NOMO-1 (cell line): ENCODE measurements at regions not wholly inside any gene's neighbourhood (a gene's known extent, or its start where the extent isn't known, plus 50 kb on each side); places are given as distances from the start of the nearest gene placed in this dataset.
A peak's percentile ranks its signal among the peaks of the same experiment; 100 is the strongest.
"Not testable (repeated sequence)": the region's sequence is repeated elsewhere in the genome, so short reads cannot be mapped to it uniquely, and the experiment has no call there.

Experiments used
- DNase-seq, 2 experiments: peaks; one replicate each; lab custom pipeline; 2025; ENCODE audit not compliant: unreplicated experiment in 2 of 2; lab: John Stamatoyannopoulos, UW

DNA sequence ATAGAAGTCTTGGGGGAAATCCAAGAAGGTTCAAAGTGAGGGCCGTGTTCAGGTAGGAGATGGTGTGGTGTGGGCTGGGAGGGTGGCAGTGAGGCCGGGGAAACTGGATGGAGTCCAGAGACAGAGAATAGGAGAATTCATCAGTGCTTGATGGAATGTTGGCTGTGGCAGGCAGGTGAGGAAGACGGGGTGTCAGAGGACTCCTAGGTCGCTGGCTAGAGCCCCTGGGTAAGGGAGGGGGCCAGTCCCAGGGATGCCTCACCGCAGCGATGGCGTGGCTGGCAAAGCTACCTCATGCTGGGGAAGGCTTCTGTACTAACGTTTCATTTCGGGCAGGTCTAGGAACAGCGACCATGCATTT lies 373.0 kb downstream of the RPS24 start:
- DNase-seq = no peak

DNA sequence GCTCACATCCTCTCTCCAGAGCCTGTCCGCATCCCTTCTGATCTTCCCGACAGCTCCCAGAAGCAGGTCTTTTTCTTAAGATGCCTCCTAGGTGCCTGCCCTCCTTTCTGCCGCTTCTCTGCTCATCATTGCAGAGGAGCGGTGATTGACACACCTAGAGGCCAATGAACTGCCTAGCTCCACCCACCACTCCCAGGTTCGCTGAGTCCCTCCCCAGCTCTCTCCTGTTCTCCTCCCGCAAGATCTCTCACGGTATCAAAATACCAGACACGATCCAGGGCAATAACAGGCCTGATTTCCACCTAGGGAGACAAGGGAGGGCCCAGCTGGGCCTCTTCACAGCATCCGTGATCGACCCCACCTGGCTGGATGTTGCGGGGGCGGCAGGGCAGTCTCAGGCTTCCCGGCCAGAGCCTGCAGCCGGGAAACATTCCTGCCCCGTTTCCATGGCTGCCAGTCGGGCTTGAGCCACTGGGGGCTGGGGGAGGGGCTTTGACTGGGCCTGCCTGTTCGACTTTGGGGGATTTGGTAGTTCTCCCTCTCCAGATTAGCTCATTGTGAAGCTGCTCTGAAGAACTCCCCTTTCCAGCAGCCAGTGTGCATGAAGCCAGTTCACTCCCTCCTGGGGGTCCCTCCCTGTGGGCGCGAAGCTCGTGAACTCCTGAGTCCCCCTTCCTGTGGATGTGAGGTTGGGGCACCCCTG lies 373.5 kb downstream of the RPS24 start:
- no peak for DNase-seq

DNA sequence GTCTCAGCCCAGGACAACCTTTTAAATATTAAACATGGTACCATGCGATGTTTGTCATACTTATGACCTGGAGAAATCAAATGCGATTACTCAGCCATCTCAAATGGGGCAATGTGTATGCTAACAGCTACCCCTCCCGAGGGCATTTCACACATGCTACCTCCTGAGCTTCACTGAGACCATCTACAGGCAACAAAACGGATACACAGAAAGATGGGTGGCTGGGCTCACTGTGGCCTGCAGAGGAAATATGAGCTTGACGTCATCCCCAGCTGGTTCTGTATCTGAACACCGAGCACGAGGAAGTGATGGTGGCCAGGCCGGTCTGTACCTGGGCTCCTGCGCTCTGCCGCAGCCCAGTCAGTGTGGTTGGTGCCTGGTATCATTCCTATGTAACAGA lies 374.3 kb downstream of the RPS24 start:
- no peak for DNase-seq

DNA sequence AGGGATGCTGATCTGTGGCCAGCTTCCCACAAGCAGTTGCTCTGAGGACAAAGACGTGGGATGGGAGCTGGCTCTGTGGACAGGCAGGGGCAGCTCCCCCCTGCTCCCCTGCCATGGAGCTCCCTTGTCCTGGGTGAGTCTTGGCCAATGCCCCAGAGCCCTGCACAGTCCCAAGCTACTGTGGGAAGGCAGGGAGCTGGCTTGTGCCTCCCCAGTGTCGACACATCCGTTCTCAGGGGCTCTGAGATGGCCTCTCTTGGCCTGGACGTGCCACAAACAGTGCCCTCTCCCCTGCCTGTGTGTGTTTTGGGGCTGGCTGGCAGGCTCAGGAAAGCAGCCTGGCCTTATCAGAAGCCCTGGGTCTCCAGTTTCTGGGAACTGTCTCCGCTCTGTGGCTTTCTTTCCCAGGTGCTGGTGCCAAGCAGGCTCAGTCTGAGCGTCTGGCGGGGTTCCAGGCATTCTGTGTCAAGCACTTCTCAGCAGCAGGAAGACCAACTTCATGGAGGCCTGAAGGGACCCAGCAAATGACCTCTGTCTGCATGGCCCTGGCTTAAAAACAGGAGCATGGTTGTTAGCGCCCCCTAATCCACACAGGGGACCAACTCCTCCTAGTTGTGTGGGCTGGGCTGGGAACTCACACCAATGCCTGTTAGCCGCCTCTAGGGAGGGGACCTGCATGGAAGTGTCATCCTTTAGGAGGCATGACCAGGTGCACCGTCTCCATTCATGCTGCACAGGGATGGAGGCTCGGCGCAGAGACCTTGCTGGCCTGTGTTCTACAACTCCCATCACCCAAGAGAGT lies 375.2 kb downstream of the RPS24 start:
- DNase-seq = no peak

DNA sequence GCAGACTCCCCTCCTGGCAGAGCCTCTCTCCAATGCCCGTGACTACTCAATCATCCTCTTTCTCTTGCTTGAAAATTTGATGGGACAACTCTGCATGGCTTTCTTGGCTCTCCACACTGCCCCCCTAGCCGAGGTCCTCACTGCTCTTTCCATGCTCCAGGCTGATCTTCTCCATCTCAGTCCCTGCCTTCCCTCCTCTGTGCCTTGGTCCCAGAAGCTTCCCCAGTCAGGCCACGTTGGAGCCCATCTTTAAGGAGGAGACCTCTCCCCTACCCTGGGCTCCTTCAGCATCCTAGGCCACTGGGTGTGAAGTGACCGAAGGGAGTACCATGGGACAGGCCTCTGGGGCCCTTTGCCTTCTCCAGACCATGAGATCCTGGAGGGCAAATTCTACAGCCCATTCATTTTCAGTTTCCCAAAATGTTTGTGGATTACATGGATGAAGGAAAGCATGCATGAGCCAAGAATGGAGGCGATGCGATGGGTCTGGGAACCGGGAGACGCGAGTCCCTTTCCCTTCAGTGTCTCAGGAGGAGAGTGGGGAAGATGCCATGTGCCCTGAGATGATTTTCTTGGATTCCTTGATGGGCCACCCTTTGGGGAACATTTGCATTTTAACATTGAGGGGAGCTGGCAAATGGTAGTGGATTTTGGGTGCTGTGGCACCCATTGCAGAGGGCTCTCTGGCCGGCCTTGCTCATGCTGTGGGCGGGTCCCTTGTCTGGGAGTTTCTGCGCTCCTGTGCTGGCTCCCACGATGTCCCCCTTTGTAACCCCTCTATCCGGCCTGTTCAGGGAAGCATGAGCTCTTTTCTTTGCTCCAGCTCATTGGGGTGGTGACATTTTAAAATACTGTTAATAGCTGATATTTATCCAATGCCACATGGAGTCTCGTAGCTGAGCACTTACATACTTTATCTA lies 376.6 kb downstream of the RPS24 start:
- no peak for DNase-seq

DNA sequence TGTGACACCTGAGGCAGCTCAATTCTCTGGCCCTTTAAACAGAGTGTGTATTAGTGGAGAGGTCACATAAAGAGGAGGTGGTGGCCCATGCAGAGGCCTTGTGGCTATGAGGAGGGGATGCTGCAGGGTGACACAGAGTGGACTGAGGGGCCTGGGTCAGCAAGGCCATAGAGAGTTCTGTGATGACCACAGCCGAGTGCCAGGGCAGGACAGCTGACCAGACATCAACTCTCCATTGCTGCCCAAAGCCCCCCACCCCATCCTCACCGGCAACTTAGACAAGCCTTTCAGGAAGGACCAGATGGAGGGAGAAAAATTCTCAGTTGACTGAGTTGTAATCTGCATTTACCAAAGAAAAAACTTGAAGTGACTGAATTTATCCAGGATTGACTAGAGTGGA lies 378.1 kb downstream of the RPS24 start:
- no peak for DNase-seq

DNA sequence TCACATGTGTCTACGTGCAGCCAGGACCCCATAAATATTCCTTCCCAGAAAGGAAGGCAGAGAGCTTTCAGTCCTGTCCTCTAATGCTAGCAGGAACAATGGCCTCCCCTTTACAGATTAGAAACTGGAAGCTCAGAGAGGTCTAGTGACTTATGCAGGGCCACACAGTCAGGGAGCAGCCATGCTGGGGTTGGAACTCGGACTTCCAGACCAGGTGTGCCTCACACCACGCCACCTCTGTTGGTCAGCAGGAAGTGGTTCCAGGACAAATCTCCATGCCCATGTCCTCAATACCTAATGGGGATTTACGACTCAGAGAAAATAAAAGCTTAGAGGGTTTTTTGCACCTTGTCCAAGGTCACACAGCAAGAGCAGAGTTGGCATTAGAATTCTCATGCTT lies 378.9 kb downstream of the RPS24 start:
- DNase-seq = no peak

DNA sequence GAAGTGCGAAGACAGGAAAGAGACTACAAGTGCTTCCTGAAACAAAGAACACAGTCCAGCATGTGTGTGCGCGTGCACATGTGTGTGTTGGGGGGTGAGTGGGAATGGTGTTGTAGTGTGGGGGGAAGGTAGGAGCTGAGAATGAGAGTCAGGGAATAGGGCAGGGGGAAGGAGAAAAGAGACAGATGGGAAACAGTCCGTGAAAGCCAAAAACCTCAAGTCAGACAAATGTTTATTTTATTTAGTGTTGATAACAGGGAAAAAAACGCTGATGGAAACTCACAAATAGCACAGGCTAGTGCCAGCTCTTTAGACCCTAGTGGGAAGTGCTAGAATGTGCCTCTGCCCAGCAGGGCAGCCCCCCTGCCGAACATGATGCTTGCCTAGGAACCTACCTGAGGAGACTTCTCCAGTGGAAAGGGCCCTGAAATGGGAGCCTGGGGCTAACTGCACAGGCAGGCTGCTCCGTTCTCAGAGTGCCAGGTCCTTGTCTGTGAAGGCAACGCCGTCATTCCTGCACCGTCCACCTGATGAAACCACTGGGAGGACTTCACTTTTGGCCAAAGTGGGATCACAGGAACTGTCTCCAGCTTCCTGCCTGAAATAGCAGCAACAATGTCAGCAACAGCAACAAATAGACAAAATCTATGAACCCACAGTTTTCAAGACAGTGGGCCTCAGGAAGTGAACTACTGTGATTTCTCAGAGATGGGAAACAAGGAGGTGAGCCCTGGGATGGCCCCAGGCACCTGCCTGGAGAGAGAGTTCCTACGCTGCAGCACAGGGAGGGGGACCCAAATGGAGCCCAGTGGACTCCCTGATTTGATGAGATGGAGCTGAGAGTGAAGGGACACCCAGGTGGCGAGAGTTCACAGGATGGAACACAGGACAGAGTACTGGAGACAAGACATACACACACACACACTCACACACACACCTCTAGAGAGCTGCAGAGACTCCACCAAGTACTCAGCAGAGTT lies 379.7 kb downstream of the RPS24 start:
- DNase-seq = no peak

DNA sequence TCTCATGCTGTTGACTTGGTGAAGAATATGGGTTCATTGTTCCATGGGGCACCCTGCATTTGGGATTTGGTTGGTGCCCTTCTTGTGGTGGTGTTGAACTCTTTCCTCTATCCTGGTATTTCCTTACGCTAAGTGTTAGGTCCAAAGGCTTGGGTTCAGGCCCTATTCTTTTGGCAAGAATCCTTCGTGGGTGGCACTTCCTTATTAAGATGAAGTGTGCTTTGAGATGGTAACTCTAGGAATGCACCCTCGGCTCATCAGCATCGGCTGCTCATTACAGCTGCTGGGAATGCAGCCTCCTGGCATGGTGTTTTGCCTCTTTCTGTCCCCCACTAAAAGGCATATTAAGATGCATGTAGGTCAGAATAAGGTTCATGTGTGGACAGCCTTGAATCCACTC lies 380.7 kb downstream of the RPS24 start:
- no peak for DNase-seq

DNA sequence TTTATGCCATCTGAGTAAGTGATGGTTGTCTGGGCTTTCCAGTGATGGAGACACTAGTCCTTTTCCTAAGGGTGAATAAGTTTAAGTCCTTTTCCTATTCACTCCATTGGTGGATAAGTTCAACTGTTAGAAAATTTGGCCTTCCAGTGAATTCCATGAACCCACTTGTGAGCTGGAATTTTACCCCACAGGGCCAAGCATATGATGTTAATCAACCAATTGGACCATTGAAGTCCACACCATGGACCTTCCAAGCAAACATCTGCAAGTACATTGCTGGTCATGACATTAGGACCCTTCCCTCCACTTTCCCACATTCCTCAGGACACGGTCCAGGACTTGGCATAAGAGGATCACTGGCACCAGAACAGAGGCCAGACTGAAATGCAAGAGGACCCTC lies 381.4 kb downstream of the RPS24 start:
- no peak for DNase-seq

DNA sequence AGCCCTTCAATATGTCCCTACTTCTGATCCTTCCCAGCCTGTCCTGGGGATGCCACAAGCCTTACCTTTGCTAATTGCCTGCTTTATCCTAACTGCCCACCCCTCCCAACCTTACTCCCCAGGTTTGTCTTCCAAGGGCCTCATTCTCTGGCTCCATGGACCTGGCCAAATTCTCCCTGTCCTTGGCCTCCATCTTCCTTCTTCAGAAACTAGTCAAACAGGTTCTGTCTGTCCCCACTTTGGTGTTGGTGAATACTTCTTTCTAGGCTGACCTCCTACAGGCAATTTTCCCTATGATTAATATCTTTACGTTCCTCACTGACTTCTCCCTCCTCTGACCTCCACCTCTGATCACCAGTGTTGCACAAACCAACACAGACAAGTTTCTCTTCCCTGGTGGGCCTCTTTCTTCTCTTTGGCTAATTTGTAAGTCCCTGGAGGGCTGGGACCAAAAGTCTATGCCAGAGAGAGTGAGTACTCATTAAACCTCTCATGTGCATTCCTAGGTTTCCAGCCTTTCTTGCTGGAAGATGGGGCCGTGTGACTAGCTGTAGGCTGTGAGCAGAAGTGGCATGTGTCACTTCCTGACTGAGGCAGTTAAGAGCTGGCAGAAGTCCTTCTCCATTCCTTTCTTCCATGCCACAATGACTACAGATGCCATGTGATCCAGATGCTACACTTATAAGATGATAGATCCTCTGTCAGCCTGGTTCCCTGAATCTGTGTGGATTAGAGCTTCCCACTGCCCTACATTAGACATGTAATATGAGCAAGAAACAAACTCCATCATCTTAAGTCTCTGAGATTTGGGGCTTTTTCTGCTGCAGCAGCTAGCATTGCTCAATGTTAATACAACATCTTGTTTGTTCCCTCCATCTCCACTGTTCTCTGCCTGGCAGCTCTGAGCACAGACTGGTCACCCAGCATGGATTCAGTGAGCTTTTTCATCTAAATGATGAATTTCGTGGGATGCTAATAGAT lies 382.7 kb downstream of the RPS24 start:
- no peak for DNase-seq

DNA sequence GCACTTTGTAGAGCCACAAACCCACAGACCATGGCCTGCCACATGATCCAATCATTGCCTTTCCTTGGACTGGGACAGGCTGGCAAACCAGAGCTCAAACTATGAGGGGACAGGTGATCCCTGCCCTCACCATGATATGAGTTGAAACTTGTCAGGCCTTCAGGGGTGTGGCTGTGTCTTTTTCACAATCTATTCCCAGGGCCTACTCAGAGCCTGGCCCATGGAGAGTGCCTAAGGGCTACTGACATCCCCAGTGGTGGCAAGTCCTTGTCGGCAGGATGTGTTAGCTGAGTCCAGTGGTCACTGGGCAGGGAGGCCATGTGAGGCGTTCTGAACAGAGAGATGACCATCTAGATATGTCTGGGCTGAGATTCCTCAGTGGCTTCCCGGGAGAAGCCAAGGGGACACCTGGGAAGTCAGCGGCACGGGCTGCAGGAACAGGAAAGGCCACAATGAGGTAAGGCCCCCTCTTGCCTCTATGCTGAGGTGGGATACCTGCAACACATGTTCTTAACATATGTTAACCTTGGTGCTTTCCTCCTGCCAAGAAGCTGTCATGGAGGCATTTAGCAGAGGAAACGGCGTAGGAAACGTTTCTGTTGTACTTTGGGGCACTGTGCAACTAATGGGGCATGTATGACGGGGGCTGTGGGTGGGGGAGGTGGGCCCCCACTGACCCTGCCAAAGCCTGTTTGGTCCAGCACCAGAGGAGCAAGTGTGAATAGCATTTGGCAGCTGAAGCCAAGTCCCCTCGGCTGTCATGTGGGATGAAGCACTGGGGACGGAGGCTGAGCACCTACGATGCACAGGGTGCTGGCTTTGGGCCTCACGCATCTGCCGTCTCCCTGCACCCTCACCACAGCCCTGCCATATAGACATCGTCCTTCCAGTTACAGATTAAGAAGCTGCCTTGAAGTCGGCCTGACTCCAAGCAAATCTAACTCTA lies 384.0 kb downstream of the RPS24 start:
- no peak for DNase-seq

DNA sequence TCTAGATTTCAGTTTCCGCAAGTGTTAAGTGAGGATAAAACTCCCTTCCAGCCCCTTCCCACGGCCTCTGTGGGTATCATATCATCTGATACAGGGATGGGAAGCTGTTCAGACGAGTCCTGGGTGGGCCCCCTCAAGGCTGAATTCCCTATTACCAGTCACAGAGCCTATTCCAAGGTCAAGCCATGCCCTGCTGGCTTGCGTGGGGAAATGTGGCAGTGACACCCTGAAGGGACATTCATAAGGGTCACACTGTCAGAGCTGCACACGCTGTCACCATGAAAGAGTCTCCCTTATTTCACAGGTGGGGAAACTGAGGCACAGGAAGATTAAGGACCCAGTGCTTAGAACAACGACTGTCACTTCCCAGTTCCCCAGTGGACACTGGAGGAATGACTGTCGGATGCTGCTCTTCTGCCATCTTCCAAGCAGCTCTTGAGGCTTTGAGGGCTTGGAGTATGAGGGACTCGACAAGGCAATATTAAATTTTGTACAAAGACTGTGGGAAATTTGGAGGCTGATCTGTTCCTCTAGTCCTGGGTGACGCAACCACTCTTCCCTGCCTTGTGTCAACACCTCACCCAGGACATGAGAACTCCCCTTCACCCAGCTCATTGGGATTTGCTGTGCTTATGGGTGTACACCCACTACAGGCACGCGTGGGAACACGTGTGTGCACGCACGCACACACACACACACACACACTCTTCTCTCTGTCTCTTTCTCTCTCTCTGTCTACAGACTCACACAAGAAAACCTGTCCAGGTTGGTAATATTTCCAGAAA lies 386.0 kb downstream of the RPS24 start:
- no peak for DNase-seq

DNA sequence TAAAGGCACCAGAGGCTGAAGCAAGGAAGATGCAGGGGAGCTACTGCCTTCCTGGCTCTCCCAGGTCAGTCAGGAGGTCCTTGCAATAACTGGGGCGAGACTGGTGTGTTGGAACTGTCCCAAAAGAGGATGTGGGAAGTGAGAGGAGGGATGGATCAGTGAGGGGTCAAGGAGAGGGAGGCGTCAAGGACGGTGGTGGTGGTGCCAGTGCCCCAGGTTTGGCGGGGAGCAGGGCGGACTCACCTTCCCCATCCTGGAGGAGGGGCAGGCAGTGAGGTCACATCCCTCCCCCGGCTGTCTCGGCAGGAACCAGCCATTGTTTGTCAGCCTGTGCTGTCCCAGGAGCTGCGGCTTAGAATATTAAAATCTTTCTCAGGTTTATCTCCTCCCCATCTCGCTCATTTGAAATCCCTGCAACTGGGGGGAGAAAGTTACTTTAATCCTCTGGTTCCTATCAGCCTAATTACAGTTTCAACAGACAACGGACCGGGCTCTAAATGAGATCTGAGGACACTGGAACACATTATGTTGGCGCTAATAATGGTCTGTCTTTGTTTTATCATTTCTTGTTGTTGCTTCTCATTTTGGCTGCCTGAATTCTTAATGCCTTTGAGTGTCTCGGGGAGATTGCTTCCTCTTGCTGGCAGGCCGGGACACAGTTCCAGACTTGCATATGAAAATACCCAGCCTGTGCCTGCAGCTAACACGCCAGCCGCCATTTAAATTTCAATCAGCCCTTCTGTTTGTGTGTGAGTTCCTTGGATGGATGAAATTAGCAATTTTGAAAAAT lies 387.5 kb downstream of the RPS24 start:
- DNase-seq = no peak

DNA sequence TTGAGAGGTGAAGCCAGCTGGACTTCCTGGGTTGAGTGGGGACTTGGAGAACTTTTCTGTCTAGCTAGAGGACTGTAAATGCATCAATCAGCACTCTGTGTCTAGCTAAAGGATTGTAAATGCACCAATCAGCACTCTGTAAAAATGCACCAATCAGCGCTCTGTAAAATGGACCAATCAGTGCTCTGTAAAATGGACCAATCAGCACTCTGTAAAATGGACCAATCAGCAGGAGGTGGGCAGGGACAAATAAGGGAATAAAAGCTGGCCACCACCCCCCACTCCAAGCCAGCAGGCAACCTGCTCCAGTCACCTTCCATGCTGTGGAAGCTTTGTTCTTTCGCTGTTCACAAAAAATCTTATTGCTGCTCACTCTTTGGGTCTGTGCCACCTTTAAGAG lies 390.4 kb downstream of the RPS24 start:
- DNase-seq = not testable (repeated sequence)

DNA sequence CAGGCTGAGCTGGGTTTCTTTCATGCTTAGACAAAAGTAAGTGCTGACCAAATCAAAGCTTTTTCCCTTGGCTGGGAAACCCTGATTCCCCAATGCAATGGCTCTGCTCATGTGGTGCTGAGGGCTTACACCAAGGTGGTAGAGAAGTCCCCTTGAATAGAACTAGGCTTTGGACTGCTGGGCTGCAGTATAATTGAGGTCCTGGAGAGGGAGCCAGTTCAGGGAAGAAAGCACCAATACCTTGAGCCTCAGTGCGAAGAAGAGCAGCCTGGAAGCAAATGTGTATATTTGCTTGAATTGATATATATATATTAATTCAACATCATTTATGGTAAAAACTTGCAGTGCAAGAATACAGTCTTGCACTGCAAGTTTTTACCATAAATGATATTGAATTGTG lies 391.1 kb downstream of the RPS24 start:
- DNase-seq = peak in 1 of 2 experiments; percentile 38
